Activated CD8-positive, alpha-beta T cell treated with anti-CD3 and anti-CD28 coated beads, Interleukin-2, amount 10 ng/mL, durations not matched to agents 7 days and 5 days (primary cell): ENCODE measurements at regions not wholly inside any gene's neighbourhood (a gene's known extent, or its start where the extent isn't known, plus 50 kb on each side); places are given as distances from the start of the nearest gene placed in this dataset.

Experiments used
- ATAC-seq: fragments of 150-1000 bp; cut with Tn5 transposase; one replicate; pipeline ENCODE4 v1.10.0; 2021; ENCODE audit warnings: moderate library complexity
- CTCF ChIA-PET: fragments of 350-600 bp; sonication (Branson Sonifier 250); formaldehyde crosslinking; loops from one replicate; lab custom pipeline; 2021; ENCODE audit warnings: antibody characterized with exemption; lab: Charles Lee
- POLR2A ChIA-PET: fragments of 350-600 bp; sonication (Branson Sonifier 250); formaldehyde crosslinking; loops from one replicate; lab custom pipeline; 2021; ENCODE audit warnings: antibody characterized with exemption; lab: Charles Lee
- DNase-seq: peaks from one replicate; pipeline ENCODE4 v3.0.0-alpha.2; 2020
- H3K27ac Mint-ChIP-seq: one replicate; pipeline ENCODE4 v1.8.0; 2021; ENCODE audit warnings: mild to moderate bottlenecking, mixed read lengths
- H3K27me3 Mint-ChIP-seq: one replicate; pipeline ENCODE4 v1.8.0; 2021; ENCODE audit warnings: low read depth, mixed read lengths
- H3K36me3 Mint-ChIP-seq: one replicate; pipeline ENCODE4 v1.8.0; 2021; ENCODE audit warnings: low read depth, mixed read lengths
- H3K4me1 Mint-ChIP-seq: one replicate; pipeline ENCODE4 v1.8.0; 2021; ENCODE audit warnings: low read depth, mixed read lengths
- H3K4me3 Mint-ChIP-seq: one replicate; pipeline ENCODE4 v1.8.0; 2021; ENCODE audit warnings: mild to moderate bottlenecking, mixed read lengths
- H3K9me3 Mint-ChIP-seq: one replicate; pipeline ENCODE4 v1.8.0; 2022; ENCODE audit warnings: mixed read lengths; ENCODE audit not compliant: insufficient read depth

- Mint-ChIP-seq H3K4me1 (no peaks in the 10 kb centered on the region), H3K4me3 (no peak overlapping the region), H3K27me3 (no peaks in the 10 kb centered on the region), H3K9me3 (no peaks in the 10 kb centered on the region), H3K27ac (no peak overlapping the region), H3K36me3 (no peaks in the 10 kb centered on the region)
- POLR2A ChIA-PET = no interaction called here
- DNase-seq (no peak), ATAC-seq (no peak)
- CTCF ChIA-PET = interaction anchor here (0.6 to 1.6 kb wide), 4 partner anchors 8 to 65 kb away, joined by 3 to 5 read pairs (median 4); no protein-coding TSS in a partner anchor
Observed at GRCh38 chr1:111556325-111557037, 53.0 kb upstream of the ADORA3 start.

- CTCF ChIA-PET = interaction anchor here (1.0 to 1.1 kb wide), 2 partner anchors 12 to 78 kb away, joined by 3 read pairs; no protein-coding TSS in a partner anchor
- Mint-ChIP-seq H3K9me3 (no peaks in the 10 kb centered on the region), H3K27ac (no peak overlapping the region), H3K36me3 (no peaks in the 10 kb centered on the region), H3K4me1 (no peaks in the 10 kb centered on the region), H3K27me3 (no peaks in the 10 kb centered on the region), H3K4me3 (no peak overlapping the region)
- DNase-seq (no peak), ATAC-seq (no peak)
- POLR2A ChIA-PET = no interaction called here
Observed at GRCh38 chr1:111559736-111560279, 56.4 kb upstream of the ADORA3 start.

GRCh38 chr1:111561328-111561727 is 57.9 kb upstream of the ADORA3 start:
- ChIA-PET CTCF (no interaction called here), POLR2A (no interaction called here)
- H3K36me3 Mint-ChIP-seq = no peaks in the 10 kb centered on the region
- no peak overlapping the region for H3K4me3 Mint-ChIP-seq
- ATAC-seq (no peak), DNase-seq (no peak)
- no peaks in the 10 kb centered on the region for H3K27me3 Mint-ChIP-seq
- no peaks in the 10 kb centered on the region for H3K9me3 Mint-ChIP-seq
- no peak overlapping the region for H3K27ac Mint-ChIP-seq
- H3K4me1 Mint-ChIP-seq = no peaks in the 10 kb centered on the region

DNA sequence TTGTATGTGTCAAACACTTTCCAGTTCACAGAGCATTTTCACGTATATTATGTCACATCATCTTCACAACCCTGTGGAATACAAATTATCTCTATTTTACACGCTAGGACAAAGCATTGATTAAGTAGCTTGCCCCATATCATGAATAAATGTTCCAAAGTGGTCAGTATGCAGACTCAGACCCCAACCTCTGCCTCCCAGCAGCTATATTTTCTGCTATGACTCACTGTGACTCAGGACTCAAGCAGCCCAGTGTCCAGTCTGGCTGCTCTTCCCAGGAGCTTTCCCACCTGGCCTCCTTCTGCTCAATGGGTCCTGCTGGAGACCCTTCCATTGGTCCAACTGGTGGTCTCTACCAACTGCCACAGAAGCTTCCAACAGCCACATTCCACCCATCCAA is 56.0 kb upstream of the RAP1A start:
- POLR2A ChIA-PET = interaction anchor here (0.7 kb wide), 1 partner anchor 41 kb away, joined by 3 read pairs; no protein-coding TSS in a partner anchor
- no peak for ATAC-seq
- DNase-seq = no peak
- Mint-ChIP-seq H3K36me3 (no peaks in the 10 kb centered on the region), H3K9me3 (no peaks in the 10 kb centered on the region), H3K27ac (no peak overlapping the region), H3K4me3 (no peak overlapping the region), H3K27me3 (no peaks in the 10 kb centered on the region), H3K4me1 (peaks cover 10% of the 10 kb centered on the region)
- CTCF ChIA-PET = no interaction called here

GRCh38 chr1:111565079-111565478 is 54.5 kb upstream of the RAP1A start:
- H3K4me1 Mint-ChIP-seq = peaks cover 10% of the 10 kb centered on the region
- no peak overlapping the region for H3K4me3 Mint-ChIP-seq
- H3K27me3 Mint-ChIP-seq = no peaks in the 10 kb centered on the region
- H3K27ac Mint-ChIP-seq = no peak overlapping the region
- DNase-seq (no peak), ATAC-seq (no peak)
- no peaks in the 10 kb centered on the region for H3K9me3 Mint-ChIP-seq
- ChIA-PET CTCF (interaction anchor here (0.6 kb wide), 1 partner anchor 9 kb away, joined by 3 read pairs; no protein-coding TSS in a partner anchor), POLR2A (no interaction called here)
- H3K36me3 Mint-ChIP-seq = no peaks in the 10 kb centered on the region

DNA sequence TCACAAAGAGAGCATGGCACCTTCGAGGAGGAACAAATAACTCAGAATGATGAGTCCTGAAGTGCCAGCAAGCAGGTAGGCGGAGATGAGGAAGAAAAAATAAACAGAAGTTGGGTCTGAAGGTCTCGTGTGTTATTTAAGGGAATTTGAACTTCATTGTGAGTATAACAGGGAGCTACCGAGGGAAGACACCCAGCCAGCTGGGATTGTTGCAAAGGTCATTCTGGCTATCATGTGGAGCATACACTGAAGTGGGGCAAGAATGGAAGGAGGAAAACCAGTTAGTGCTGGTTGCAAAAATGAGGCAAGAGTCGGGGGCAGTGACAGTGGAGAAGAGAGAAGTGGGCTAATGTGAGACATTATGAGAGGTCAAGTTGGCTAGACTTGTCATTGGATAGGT is 53.6 kb upstream of the RAP1A start:
- Mint-ChIP-seq H3K36me3 (no peaks in the 10 kb centered on the region), H3K27me3 (no peaks in the 10 kb centered on the region), H3K4me1 (peaks cover 16% of the 10 kb centered on the region), H3K27ac (no peak overlapping the region), H3K4me3 (no peak overlapping the region), H3K9me3 (no peaks in the 10 kb centered on the region)
- POLR2A ChIA-PET = no interaction called here
- ATAC-seq = no peak
- CTCF ChIA-PET = interaction anchor here (1.2 kb wide), 1 partner anchor 9 kb away, joined by 4 read pairs; no protein-coding TSS in a partner anchor
- no peak for DNase-seq

GRCh38 chr1:111568160-111568647 is 51.4 kb upstream of the RAP1A start:
- H3K4me3 Mint-ChIP-seq = no peak overlapping the region
- ATAC-seq (no peak), DNase-seq (no peak)
- CTCF ChIA-PET = no interaction called here
- no peak overlapping the region for H3K27ac Mint-ChIP-seq
- H3K27me3 Mint-ChIP-seq = no peaks in the 10 kb centered on the region
- no peaks in the 10 kb centered on the region for H3K9me3 Mint-ChIP-seq
- H3K36me3 Mint-ChIP-seq = no peaks in the 10 kb centered on the region
- H3K4me1 Mint-ChIP-seq = peaks cover 19% of the 10 kb centered on the region
- POLR2A ChIA-PET = no interaction called here
